Neural crest cell (in vitro differentiated cells): ENCODE measurements at regions not wholly inside any gene's neighbourhood (a gene's known extent, or its start where the extent isn't known, plus 50 kb on each side); places are given as distances from the start of the nearest gene placed in this dataset.

Experiments used
- DNase-seq: peaks from one replicate; pipeline ENCODE4 v3.0.0; 2021; ENCODE audit warnings: low read depth, mixed read lengths, low spot score
- H3K27ac Mint-ChIP-seq: one replicate; pipeline ENCODE4 v1.8.0; 2021; ENCODE audit warnings: mild to moderate bottlenecking, mixed read lengths; ENCODE audit not compliant: unreplicated experiment
- H3K27me3 Mint-ChIP-seq: 2 replicates; pipeline ENCODE4 v1.8.0; 2021; ENCODE audit warnings: low read depth, mild to moderate bottlenecking, mixed read lengths
- H3K36me3 Mint-ChIP-seq: 2 replicates; pipeline ENCODE4 v1.8.0; 2021; ENCODE audit warnings: low read depth, mild to moderate bottlenecking, mixed read lengths
- H3K4me1 Mint-ChIP-seq: 2 replicates; pipeline ENCODE4 v1.8.0; 2021; ENCODE audit warnings: mixed read lengths
- H3K4me3 Mint-ChIP-seq: one replicate; pipeline ENCODE4 v1.8.0; 2021; ENCODE audit warnings: mild to moderate bottlenecking, mixed read lengths
- H3K9me3 Mint-ChIP-seq: 2 replicates; pipeline ENCODE4 v1.8.0; 2021; ENCODE audit warnings: mixed read lengths
- CTCF ChIP-seq: fragments of 200-600 bp; sonication (generic); conservative IDR thresholded peaks from 2 replicates; pipeline ENCODE4 v1.5.0; 2021; ENCODE audit warnings: antibody characterized with exemption, mild to moderate bottlenecking

GRCh38 chr3:87127281-87127680 is 99.8 kb upstream of the CHMP2B start:
- DNase-seq = no peak
- Mint-ChIP-seq H3K9me3 (peaks cover 7% of the 10 kb centered on the region), H3K36me3 (no peaks in the 10 kb centered on the region), H3K27me3 (no peaks in the 10 kb centered on the region), H3K27ac (no peak overlapping the region), H3K4me3 (no peak overlapping the region), H3K4me1 (no peaks in the 10 kb centered on the region)
- no peak for TF ChIP-seq CTCF

GRCh38 chr3:87126321-87126720 is 100.8 kb upstream of the CHMP2B start:
- TF ChIP-seq CTCF = no peak
- H3K36me3 Mint-ChIP-seq = no peaks in the 10 kb centered on the region
- H3K27ac Mint-ChIP-seq = no peak overlapping the region
- peaks cover 4% of the 10 kb centered on the region for H3K9me3 Mint-ChIP-seq
- H3K4me3 Mint-ChIP-seq = no peak overlapping the region
- H3K4me1 Mint-ChIP-seq = no peaks in the 10 kb centered on the region
- H3K27me3 Mint-ChIP-seq = no peaks in the 10 kb centered on the region
- DNase-seq = no peak

- peaks cover 4% of the 10 kb centered on the region for H3K9me3 Mint-ChIP-seq
- no peak overlapping the region for H3K27ac Mint-ChIP-seq
These were observed 102.0 kb upstream of the CHMP2B start for GRCh38 chr3:87125116-87125515.

GRCh38 chr3:87122766-87123165 is 104.3 kb upstream of the CHMP2B start:
- Mint-ChIP-seq H3K4me3 (no peak overlapping the region), H3K27ac (no peak overlapping the region), H3K4me1 (no peaks in the 10 kb centered on the region), H3K27me3 (no peaks in the 10 kb centered on the region), H3K36me3 (no peaks in the 10 kb centered on the region), H3K9me3 (no peaks in the 10 kb centered on the region)
- no peak for TF ChIP-seq CTCF
- DNase-seq = no peak

More at GRCh38 chr3:87125116-87125515, 102.0 kb upstream of the CHMP2B start:
- Mint-ChIP-seq H3K27me3 (no peaks in the 10 kb centered on the region), H3K36me3 (no peaks in the 10 kb centered on the region), H3K4me1 (no peaks in the 10 kb centered on the region), H3K4me3 (no peak overlapping the region)
- no peak for DNase-seq
- TF ChIP-seq CTCF = no peak

GRCh38 chr3:87121856-87122255 is 105.3 kb upstream of the CHMP2B start:
- Mint-ChIP-seq H3K4me3 (no peak overlapping the region), H3K9me3 (no peaks in the 10 kb centered on the region), H3K4me1 (no peaks in the 10 kb centered on the region), H3K27me3 (no peaks in the 10 kb centered on the region), H3K36me3 (no peaks in the 10 kb centered on the region), H3K27ac (no peak overlapping the region)
- no peak for TF ChIP-seq CTCF
- no peak for DNase-seq

- no peak for TF ChIP-seq CTCF
- Mint-ChIP-seq H3K36me3 (no peaks in the 10 kb centered on the region), H3K4me3 (no peak overlapping the region), H3K9me3 (no peaks in the 10 kb centered on the region), H3K27ac (no peak overlapping the region), H3K27me3 (no peaks in the 10 kb centered on the region), H3K4me1 (no peaks in the 10 kb centered on the region)
- no peak for DNase-seq
These were observed 106.2 kb upstream of the CHMP2B start for GRCh38 chr3:87120881-87121280.
